ENCODE measurements at regions not wholly inside any gene's neighbourhood (a gene's known extent, or its start where the extent isn't known, plus 50 kb on each side); places are given as distances from the start of the nearest gene placed in this dataset.

DNA sequence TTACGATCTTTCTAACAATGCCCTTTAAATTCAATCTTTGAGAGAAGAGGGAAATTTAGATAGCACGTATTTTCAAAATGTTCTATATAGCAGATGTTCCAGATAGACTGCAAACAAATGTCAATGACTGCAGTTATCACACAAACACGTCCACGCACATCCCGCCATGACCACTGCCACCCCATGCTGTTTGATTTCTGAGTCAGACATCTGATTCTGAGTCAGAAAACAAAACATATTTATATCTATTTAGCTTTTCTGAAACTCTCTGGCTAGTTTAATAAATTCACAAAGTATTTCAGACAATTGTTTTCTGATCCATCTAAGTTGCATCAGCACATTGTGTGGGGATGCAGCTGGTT lies 105.9 kb upstream of the BCAT1 start:
- TF ChIP-seq, protein P1, sequence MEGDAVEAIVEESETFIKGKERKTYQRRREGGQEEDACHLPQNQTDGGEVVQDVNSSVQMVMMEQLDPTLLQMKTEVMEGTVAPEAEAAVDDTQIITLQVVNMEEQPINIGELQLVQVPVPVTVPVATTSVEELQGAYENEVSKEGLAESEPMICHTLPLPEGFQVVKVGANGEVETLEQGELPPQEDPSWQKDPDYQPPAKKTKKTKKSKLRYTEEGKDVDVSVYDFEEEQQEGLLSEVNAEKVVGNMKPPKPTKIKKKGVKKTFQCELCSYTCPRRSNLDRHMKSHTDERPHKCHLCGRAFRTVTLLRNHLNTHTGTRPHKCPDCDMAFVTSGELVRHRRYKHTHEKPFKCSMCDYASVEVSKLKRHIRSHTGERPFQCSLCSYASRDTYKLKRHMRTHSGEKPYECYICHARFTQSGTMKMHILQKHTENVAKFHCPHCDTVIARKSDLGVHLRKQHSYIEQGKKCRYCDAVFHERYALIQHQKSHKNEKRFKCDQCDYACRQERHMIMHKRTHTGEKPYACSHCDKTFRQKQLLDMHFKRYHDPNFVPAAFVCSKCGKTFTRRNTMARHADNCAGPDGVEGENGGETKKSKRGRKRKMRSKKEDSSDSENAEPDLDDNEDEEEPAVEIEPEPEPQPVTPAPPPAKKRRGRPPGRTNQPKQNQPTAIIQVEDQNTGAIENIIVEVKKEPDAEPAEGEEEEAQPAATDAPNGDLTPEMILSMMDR (IDR thresholded peaks at IDR 0.05; ENCODE audit: insufficient read depth, low read length): no peak
- TF ChIP-seq GABPA (IDR thresholded peaks at IDR 0.05; ENCODE audit: low read depth) (no peak), POLR2AphosphoS5 (IDR thresholded peaks at IDR 0.05; ENCODE audit: low read depth) (no peak)

Measured in HL-60 (cell line).